IMR-90 (cell line): ENCODE measurements at regions not wholly inside any gene's neighbourhood (a gene's known extent, or its start where the extent isn't known, plus 50 kb on each side); places are given as distances from the start of the nearest gene placed in this dataset.

Experiments used
- ATAC-seq: fragments of 200-7000 bp; cut with Tn5 transposase; 2 replicates; pipeline ENCODE4 v1.9.1; 2020; ENCODE audit warnings: low read depth, mild to moderate bottlenecking, moderate library complexity
- BruUV-seq: library from RNA; stranded (reverse); fragments of 400-500 nt; replicated peaks from 2 replicates; lab custom pipeline; 2021; lab: Mats Ljungman, UMichigan
- CTCF ChIA-PET: fragments of 300-600 bp; formaldehyde crosslinking; extraction: SDS; loops from one replicate; lab custom pipeline; 2021; ENCODE audit warnings: antibody characterized with exemption; lab: Yijun Ruan, JAX
- POLR2A ChIA-PET: fragments of 300-600 bp; sonication (Branson Sonifier 250); formaldehyde crosslinking; loops from one replicate; lab custom pipeline; 2022; ENCODE audit warnings: antibody characterized with exemption; ENCODE audit not compliant: unreplicated experiment; lab: Charles Lee
- DNase-seq: peaks from one replicate; pipeline ENCODE4 v3.0.0; 2013
- H2AFZ ChIP-seq: replicated peaks from 2 replicates; pipeline ENCODE3; 2013; ENCODE audit warnings: low read length, mild to moderate bottlenecking; ENCODE audit not compliant: poor library complexity
- H2AK5ac ChIP-seq: 2 replicates; pipeline ENCODE4 v1.6.1; 2013; ENCODE audit warnings: low read depth, low read length, inconsistent platforms
- H2AK9ac ChIP-seq: replicated peaks from 2 replicates; pipeline ENCODE3; 2013; ENCODE audit warnings: mild to moderate bottlenecking, low read depth, low read length, moderate library complexity; ENCODE audit not compliant: poor library complexity
- H2BK120ac ChIP-seq: 2 replicates; pipeline ENCODE4 v1.6.1; 2013; ENCODE audit warnings: low read depth, low read length, inconsistent platforms
- H2BK15ac ChIP-seq: 3 replicates; pipeline ENCODE4 v1.6.1; 2013; ENCODE audit warnings: low read depth, low read length, inconsistent platforms
- H2BK20ac ChIP-seq: 2 replicates; pipeline ENCODE4 v1.6.1; 2013; ENCODE audit warnings: low read depth, mild to moderate bottlenecking, inconsistent platforms, low read length, moderate library complexity
- H2BK5ac ChIP-seq: 2 replicates; pipeline ENCODE4 v1.6.1; 2013; ENCODE audit warnings: mild to moderate bottlenecking, low read depth, low read length, inconsistent platforms; ENCODE audit not compliant: poor library complexity, severe bottlenecking
- H3K14ac ChIP-seq: replicated peaks from 2 replicates; pipeline ENCODE4 v1.6.1; 2013; ENCODE audit warnings: low read depth, low read length, inconsistent platforms
- H3K18ac ChIP-seq: 2 replicates; pipeline ENCODE4 v1.6.1; 2013; ENCODE audit warnings: low read depth, low read length, control low read depth
- H3K23ac ChIP-seq: 2 replicates; pipeline ENCODE4 v1.6.1; 2013; ENCODE audit warnings: low read depth, low read length, inconsistent platforms
- H3K27ac ChIP-seq: 2 replicates; pipeline ENCODE4 v1.5.1; 2013; ENCODE audit warnings: mild to moderate bottlenecking, control low read depth, low read length; ENCODE audit not compliant: insufficient read depth
- H3K27me3 ChIP-seq: 2 replicates; pipeline ENCODE4 v1.6.1; 2013; ENCODE audit warnings: low read length; ENCODE audit not compliant: control insufficient read depth, insufficient read depth
- H3K36me3 ChIP-seq: 2 replicates; pipeline ENCODE4 v1.6.1; 2013; ENCODE audit warnings: low read length, mixed read lengths; ENCODE audit not compliant: control insufficient read depth, insufficient read depth
- H3K4ac ChIP-seq: 2 replicates; pipeline ENCODE4 v1.6.1; 2013; ENCODE audit warnings: low read depth, low read length, inconsistent platforms
- H3K4me1 ChIP-seq: 2 replicates; pipeline ENCODE4 v1.6.1; 2013; ENCODE audit warnings: low read length, mixed read lengths; ENCODE audit not compliant: control insufficient read depth, insufficient read depth
- H3K4me2 ChIP-seq: 2 replicates; pipeline ENCODE4 v1.6.1; 2013; ENCODE audit warnings: low read depth, mild to moderate bottlenecking, control low read depth, low read length, moderate library complexity
- H3K4me3 ChIP-seq: 2 replicates; pipeline ENCODE4 v1.5.1; 2013; ENCODE audit warnings: low read depth, mild to moderate bottlenecking, control low read depth, low read length, moderate library complexity; ENCODE audit not compliant: insufficient read depth
- H3K56ac ChIP-seq: 2 replicates; pipeline ENCODE4 v1.6.1; 2013; ENCODE audit warnings: low read length, inconsistent platforms; ENCODE audit not compliant: insufficient read depth; ENCODE audit errors: extremely low read depth
- H3K79me1 ChIP-seq, 2 experiments: 2 replicates each; pipeline ENCODE4 v1.6.1; 2013; ENCODE audit warnings: low read length in 2 of 2, inconsistent platforms in 1 of 2, low read depth in 1 of 2
- H3K9ac ChIP-seq: 2 replicates; pipeline ENCODE4 v1.6.1; 2013; ENCODE audit warnings: low read depth, low read length, control low read depth
- H3K9me1 ChIP-seq: 2 replicates; pipeline ENCODE4 v1.6.1; 2013; ENCODE audit warnings: low read length, inconsistent platforms; ENCODE audit not compliant: insufficient read depth
- H3K9me3 ChIP-seq: 2 replicates; pipeline ENCODE4 v1.6.1; 2013; ENCODE audit warnings: low read length; ENCODE audit not compliant: control insufficient read depth, insufficient read depth
- H4K20me1 ChIP-seq: 2 replicates; pipeline ENCODE4 v1.6.1; 2013; ENCODE audit warnings: low read length, inconsistent platforms; ENCODE audit not compliant: insufficient read depth
- H4K5ac ChIP-seq: 2 replicates; pipeline ENCODE4 v1.6.1; 2013; ENCODE audit warnings: mild to moderate bottlenecking, low read depth, low read length, control low read depth
- H4K8ac ChIP-seq, 2 experiments: 2 replicates each; pipeline ENCODE4 v1.6.1; 2013; ENCODE audit warnings: low read depth in 2 of 2, low read length in 2 of 2, control low read depth in 1 of 2, inconsistent platforms in 1 of 2
- H4K91ac ChIP-seq: 2 replicates; pipeline ENCODE4 v1.6.1; 2013; ENCODE audit warnings: low read depth, low read length, inconsistent platforms; ENCODE audit not compliant: insufficient read depth
- BHLHE40 ChIP-seq: fragments of 150-350 bp; IDR thresholded peaks from 2 replicates; pipeline ENCODE4 v1.6.1; 2016; ENCODE audit warnings: mild to moderate bottlenecking, low read depth, low read length
- CHD1 ChIP-seq: IDR thresholded peaks from 2 replicates; pipeline ENCODE4 v1.6.1; 2012; ENCODE audit warnings: low read depth, low read length, improper control_type of control experiment
- FOS ChIP-seq: fragments of 150-350 bp; IDR thresholded peaks from 2 replicates; pipeline ENCODE4 v1.6.1; 2016; ENCODE audit warnings: low read depth, low read length
- MAFK ChIP-seq: IDR thresholded peaks from 2 replicates; pipeline ENCODE4 v1.6.1; 2012; ENCODE audit warnings: low read depth, low read length, improper control_type of control experiment
- MAZ ChIP-seq: IDR thresholded peaks from 2 replicates; pipeline ENCODE4 v1.6.1; 2012; ENCODE audit warnings: low read depth, mild to moderate bottlenecking, low read length, improper control_type of control experiment, moderate library complexity, borderline replicate concordance
- POLR2A ChIP-seq: IDR thresholded peaks from 2 replicates; pipeline ENCODE4 v1.6.1; 2012; ENCODE audit warnings: mild to moderate bottlenecking, low read depth, low read length
- RCOR1 ChIP-seq: IDR thresholded peaks from 2 replicates; pipeline ENCODE4 v1.6.1; 2012; ENCODE audit warnings: mild to moderate bottlenecking, low read length, improper control_type of control experiment; ENCODE audit not compliant: insufficient replicate concordance
- RFX5 ChIP-seq: IDR thresholded peaks from 2 replicates; pipeline ENCODE4 v1.8.0; 2012; ENCODE audit warnings: low read depth, mild to moderate bottlenecking, low read length, moderate library complexity
- SMC3 ChIP-seq: fragments of 150-350 bp; IDR thresholded peaks from 2 replicates; pipeline ENCODE4 v1.6.1; 2016; ENCODE audit warnings: low read depth, mild to moderate bottlenecking, antibody characterized with exemption, low read length, moderate library complexity
- USF2 ChIP-seq: fragments of 150-350 bp; IDR thresholded peaks from 2 replicates; pipeline ENCODE4 v1.6.1; 2017; ENCODE audit warnings: mild to moderate bottlenecking, antibody characterized with exemption, low read length, low read depth
- WGBS, 2 experiments: methylation state at CpG; one replicate each; pipeline versions ENCODE4 v1.1.5 to v1.1.7; 2013; ENCODE audit warnings: missing lambda C conversion rate in 2 of 2; ENCODE audit not compliant: insufficient read length in 1 of 2; ENCODE audit errors: extremely low coverage in 2 of 2; 5-methylcytosine and 5-hydroxymethylcytosine counted together
- dilution Hi-C: fragments of 300-500 bp; cut with HindIII; formaldehyde crosslinking; loops from one replicate; pipeline ENCODE4 v1.14.3; 2018; ENCODE audit warnings: low sequenced_read_pairs; ENCODE audit not compliant: unreplicated experiment
- in situ Hi-C: fragments of 300-500 bp; cut with MboI; formaldehyde crosslinking; loops from 3 replicates; pipeline ENCODE4 v1.14.3; 2019; ENCODE audit warnings: low sequenced_read_pairs, inconsistent platforms, mixed read lengths
- intact Hi-C: fragments of 100-400 bp; cut with micrococcal nuclease; formaldehyde crosslinking; loops from 2 replicates; pipeline ENCODE4 v1.10.0; 2022

GRCh38 chr3:177599326-177599725 is 402.0 kb upstream of the TBL1XR1 start:
- Histone ChIP-seq H3K4ac (no peak overlapping the region), H3K56ac (no peak overlapping the region), H3K79me1 (no peaks in the 10 kb centered on the region), H4K20me1 (no peaks in the 10 kb centered on the region), H3K27me3 (no peaks in the 10 kb centered on the region), H4K8ac (no peak overlapping the region), H2AK5ac (0 out of 2 replicates have a peak overlapping the region, but pooled peaks have one; percentile 11), H3K9ac (no peak overlapping the region), H2AFZ (no peak overlapping the region), H2BK5ac (no peak overlapping the region), H3K27ac (no peak overlapping the region), H3K14ac (no peak overlapping the region), H3K4me2 (no peak overlapping the region), H2BK120ac (no peak overlapping the region), H3K36me3 (no peaks in the 10 kb centered on the region), H3K23ac (no peak overlapping the region), H3K18ac (no peak overlapping the region), H2AK9ac (no peak overlapping the region), H3K9me3 (peaks cover 2% of the 10 kb centered on the region; the same call in 1 of the 2 replicates), H3K9me1 (peaks cover 10% of the 10 kb centered on the region), H3K4me3 (no peak overlapping the region), H4K91ac (no peak overlapping the region), H3K4me1 (peaks cover 19% of the 10 kb centered on the region), H2BK20ac (no peak overlapping the region), H2BK15ac (0 out of 3 replicates have a peak overlapping the region, but pooled peaks have one; percentile 20), H4K5ac (no peak overlapping the region)
- no CpG with 5 or more reads among the region's 2 CpGs for WGBS, 2 experiments
- in situ Hi-C loops, result no loop called here
- intact Hi-C loops, result loop anchor here (5.0 to 10.0 kb wide), 2 partner anchors 122 to 405 kb away; partner anchors contain the start of gene TBL1XR1
- DNase-seq (no peak), ATAC-seq (no peak)
- no peak for TF ChIP-seq MAFK
- TF ChIP-seq USF2, result no peak
- no peak for TF ChIP-seq SMC3
- TF ChIP-seq POLR2A, result no peak
- TF ChIP-seq MAZ, result no peak
- no peak for TF ChIP-seq RFX5
- no peak for TF ChIP-seq CHD1
- TF ChIP-seq BHLHE40, result no peak
- no peak for TF ChIP-seq RCOR1
- TF ChIP-seq FOS, result no peak
- no TSS peak for BruUV-seq
- dilution Hi-C loops, result no loop called here
- POLR2A ChIA-PET, result no interaction called here
- CTCF ChIA-PET, result no interaction called here
